GM23248 (cell line): ENCODE measurements at regions not wholly inside any gene's neighbourhood (a gene's known extent, or its start where the extent isn't known, plus 50 kb on each side); places are given as distances from the start of the nearest gene placed in this dataset.

Experiments used
- EZH2 ChIP-seq: fragments of 200-600 bp; sonication (generic); IDR thresholded peaks from 2 replicates; pipeline ENCODE4 v1.6.1; 2018; ENCODE audit warnings: antibody characterized with exemption, mild to moderate bottlenecking; ENCODE audit not compliant: insufficient read depth, poor library complexity, severe bottlenecking
- EZH2phosphoT487 ChIP-seq: fragments of 200-600 bp; sonication (generic); IDR thresholded peaks from 2 replicates; pipeline ENCODE4 v1.6.1; 2018; ENCODE audit warnings: antibody characterized with exemption, moderate library complexity, mild to moderate bottlenecking, low read depth; ENCODE audit not compliant: insufficient read depth

DNA sequence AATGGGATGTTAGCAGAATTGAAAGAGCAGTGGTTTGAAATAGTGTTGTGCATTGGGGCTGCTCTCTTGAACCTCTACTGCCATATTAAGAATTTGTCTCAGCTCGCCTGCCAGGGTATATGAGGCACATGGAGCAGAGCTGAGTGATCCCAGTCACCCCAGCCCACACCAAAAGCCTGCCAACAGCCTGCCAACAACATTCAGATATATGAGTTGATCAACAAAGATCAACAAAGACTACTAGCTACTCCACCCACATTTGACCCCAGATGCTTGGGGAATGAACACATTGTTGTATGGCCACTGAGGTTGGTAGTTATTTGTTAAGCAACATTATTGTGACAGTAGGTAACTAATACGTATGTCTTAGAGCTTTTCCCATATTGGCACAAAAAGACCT lies 570.9 kb upstream of the IL12A start:
- TF ChIP-seq EZH2phosphoT487: no peak
- TF ChIP-seq EZH2: no peak
